GM12873 (cell line): ENCODE measurements at regions not wholly inside any gene's neighbourhood (a gene's known extent, or its start where the extent isn't known, plus 50 kb on each side); places are given as distances from the start of the nearest gene placed in this dataset.

Experiments
- CTCF ChIP-seq: IDR thresholded peaks from 2 replicates; pipeline ENCODE4 v1.5.1; 2012; ENCODE audit warnings: low read depth, mild to moderate bottlenecking, moderate library complexity, low read length, control low read depth; ENCODE audit not compliant: insufficient read depth; ENCODE audit errors: missing control alignments

GRCh38 chr12:30810918-30811317 is 56.2 kb upstream of the CAPRIN2 start:
- no peak for TF ChIP-seq CTCF

DNA sequence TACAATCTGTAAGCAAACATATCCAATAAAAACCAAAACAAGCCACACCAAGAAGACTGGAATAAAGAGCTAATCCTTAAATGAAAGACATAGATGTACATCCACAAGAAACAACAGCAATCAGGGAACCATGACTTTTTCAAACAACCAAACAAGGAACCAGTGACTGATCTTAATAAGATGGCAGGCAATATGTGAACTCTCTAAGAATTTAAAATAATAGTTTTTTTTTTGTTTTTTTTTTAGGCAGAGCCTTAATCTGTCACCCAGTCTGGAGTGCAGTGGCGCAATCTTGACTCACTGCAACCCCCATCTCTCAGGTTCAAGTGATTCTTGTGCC is 52.9 kb upstream of the CAPRIN2 start:
- TF ChIP-seq CTCF, result no peak

DNA sequence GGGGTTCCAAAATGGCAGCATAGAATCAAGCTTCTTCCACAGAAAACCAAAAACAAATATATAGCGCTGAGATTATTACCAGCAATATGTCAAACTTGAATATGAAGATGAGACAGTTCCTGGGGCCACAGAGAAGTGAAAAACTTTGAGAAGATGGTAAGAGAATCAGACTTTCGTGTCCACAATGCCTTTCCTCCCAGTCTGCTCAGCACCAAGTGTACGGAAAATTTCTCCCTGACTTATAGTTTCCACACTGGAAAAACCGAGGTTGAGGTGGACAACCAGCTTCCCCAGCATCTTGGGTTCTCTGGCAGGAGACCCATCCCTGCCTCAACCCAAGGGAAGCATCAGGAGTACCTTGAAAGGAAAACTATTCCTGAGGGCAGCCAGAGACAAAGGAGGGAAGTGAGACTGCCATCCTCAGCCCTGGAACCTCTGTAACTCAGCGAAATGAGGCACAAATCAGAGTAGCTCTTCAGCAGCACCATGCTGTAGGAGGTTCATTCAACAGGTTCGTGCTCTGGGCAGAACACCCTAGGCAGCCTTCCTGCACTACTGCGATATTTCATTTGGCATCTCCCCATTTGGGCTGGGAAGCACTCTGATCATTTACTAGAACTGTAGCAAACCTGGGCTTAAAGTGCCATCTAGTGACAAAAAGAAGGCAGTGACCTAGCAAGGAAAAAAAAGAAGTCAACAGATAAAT is 52.4 kb upstream of the CAPRIN2 start:
- peak; percentile 74 for TF ChIP-seq CTCF

GRCh38 chr12:30805959-30806358 is 51.2 kb upstream of the CAPRIN2 start:
- TF ChIP-seq CTCF, result no peak
